ENCODE measurements at regions not wholly inside any gene's neighbourhood (a gene's known extent, or its start where the extent isn't known, plus 50 kb on each side); places are given as distances from the start of the nearest gene placed in this dataset.
"Not testable (repeated sequence)": the region's sequence is repeated elsewhere in the genome, so short reads cannot be mapped to it uniquely, and the experiment has no call there.

DNA sequence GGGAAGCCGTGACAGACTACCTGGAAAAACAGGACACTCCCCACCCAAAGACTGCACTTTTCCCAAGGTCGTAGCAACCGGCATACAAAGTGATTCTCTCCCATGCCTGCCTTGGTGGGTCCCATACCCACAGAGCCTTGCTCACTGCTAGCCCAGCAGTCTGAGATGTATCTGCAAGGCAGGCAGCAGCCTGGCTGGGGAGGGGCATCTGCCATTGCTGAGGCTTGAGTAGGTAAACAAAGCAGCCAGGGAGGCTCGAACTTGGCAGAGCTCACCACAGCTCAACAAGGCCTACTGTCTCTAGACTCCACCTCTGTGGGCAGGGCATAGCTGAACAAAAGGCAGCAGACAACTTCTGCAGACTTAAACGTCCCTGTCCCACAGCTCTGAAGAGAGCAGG is 144.4 kb upstream of the FSHR start:
- not testable (repeated sequence) for DNase-seq

- no peak for DNase-seq
Observed at GRCh38 chr2:49298230-49298629, 143.9 kb upstream of the FSHR start.

GRCh38 chr2:49296107-49296867 is 142.0 kb upstream of the FSHR start:
- DNase-seq = no peak

GRCh38 chr2:49294225-49294624 is 139.9 kb upstream of the FSHR start:
- DNase-seq = no peak

GRCh38 chr2:49291619-49292018 is 137.3 kb upstream of the FSHR start:
- DNase-seq = no peak

GRCh38 chr2:49289711-49290110 is 135.4 kb upstream of the FSHR start:
- DNase-seq = no peak

- no peak for DNase-seq
Observed at GRCh38 chr2:49288902-49289700, 134.8 kb upstream of the FSHR start.

DNA sequence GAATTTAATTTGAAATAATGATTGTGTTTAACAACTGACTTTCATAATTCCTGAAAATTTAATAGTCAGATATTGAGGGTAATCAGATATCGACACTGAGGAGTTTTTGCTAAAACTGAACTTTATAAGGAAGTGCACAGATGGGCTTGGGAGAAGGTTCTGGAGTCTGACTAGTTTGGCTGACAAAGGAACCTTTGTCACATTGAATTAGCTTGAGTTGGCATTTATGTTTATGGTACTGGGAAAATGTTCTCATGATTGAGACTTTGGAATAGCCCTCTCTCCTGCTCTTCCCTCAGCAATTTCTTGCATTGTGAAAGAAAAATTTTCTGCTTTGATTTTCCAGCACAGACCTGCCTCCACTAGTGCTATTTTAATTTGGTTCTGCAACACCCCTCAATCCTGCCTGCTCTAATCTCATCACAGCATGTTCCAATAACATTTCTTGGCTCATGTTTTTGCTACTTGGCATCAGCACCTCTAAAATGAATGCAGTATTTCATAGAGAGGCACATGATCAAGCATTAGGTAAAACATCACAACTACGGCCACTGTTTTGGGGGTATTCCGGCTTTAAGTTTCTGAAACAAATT is 133.9 kb upstream of the FSHR start:
- DNase-seq = no peak

GRCh38 chr2:49286726-49287125 is 132.4 kb upstream of the FSHR start:
- DNase-seq = no peak

- DNase-seq = peak in 1 of 3 experiments; percentile 51
Observed at GRCh38 chr2:49286045-49286444, 131.7 kb upstream of the FSHR start.

DNA sequence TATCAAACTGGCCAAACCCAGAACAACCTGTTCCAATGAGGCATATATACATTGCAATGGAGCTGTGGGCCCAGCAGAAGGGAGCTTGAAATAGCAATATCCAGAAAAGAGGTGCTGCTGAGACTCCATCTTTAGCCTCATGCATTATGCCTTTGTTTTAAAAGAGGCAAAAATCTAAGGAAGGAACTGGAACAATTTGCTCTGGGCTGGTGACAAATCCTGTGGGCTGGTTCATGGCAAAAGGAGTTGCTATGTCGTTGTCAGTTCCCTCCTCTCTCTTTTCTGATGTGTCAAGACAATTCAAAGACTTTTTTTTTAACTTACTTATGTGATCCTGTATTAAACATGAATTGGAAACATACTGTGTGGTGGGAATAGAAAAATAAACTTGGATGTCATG is 124.2 kb upstream of the FSHR start:
- DNase-seq = no peak

GRCh38 chr2:49278141-49278540 is 123.8 kb upstream of the FSHR start:
- no peak for DNase-seq

- no peak for DNase-seq
Observed at GRCh38 chr2:49271060-49271606, 116.8 kb upstream of the FSHR start.

DNA sequence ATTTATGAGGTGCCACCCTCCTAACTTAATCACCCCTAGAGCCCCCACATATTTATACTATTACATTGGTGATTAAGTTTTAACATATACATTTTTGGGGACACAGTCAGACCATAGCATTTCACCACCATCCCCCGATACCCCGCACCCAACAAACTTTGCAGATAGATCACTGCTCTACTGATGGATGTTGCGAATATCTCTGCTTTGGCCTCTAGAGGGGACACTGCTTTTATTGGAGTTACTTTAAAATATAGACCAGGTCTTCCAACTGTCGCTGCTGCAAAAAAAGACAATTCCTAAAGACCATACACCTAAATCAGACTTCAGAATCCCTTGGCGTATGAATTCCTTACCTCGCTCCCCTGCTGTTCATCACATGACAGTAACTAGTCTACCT is 115.8 kb upstream of the FSHR start:
- no peak for DNase-seq

- no peak for DNase-seq
Observed at GRCh38 chr2:49265471-49265870, 111.2 kb upstream of the FSHR start.

- DNase-seq = peak; percentile 64 to 87 (median 69)
Observed at GRCh38 chr2:49262801-49263560, 108.7 kb upstream of the FSHR start.

DNA sequence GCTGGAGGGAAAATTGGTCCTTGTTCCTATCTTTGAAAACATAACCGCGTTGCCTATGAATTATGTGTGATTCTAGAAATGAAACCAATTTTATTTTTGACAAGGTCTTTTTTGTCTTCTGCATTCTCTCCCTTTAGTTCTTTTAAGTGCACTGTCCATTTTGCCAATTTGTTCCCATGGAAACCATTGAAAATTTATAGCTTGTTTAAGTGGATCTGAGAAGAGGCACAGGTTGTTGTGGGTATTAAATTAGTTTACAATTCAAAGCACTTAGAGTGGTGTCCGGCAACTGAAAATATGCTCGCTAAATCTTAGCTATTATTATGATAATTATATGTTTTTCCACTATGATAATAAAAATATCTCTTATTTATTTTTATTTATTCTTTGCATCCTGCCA is 107.5 kb upstream of the FSHR start:
- DNase-seq = peak; percentile 71 to 97 (median 89)

- peak in 1 of 3 experiments; percentile 43 for DNase-seq
Observed at GRCh38 chr2:49260979-49261538, 106.7 kb upstream of the FSHR start.

- DNase-seq = no peak
Observed at GRCh38 chr2:49259926-49260325, 105.6 kb upstream of the FSHR start.

DNA sequence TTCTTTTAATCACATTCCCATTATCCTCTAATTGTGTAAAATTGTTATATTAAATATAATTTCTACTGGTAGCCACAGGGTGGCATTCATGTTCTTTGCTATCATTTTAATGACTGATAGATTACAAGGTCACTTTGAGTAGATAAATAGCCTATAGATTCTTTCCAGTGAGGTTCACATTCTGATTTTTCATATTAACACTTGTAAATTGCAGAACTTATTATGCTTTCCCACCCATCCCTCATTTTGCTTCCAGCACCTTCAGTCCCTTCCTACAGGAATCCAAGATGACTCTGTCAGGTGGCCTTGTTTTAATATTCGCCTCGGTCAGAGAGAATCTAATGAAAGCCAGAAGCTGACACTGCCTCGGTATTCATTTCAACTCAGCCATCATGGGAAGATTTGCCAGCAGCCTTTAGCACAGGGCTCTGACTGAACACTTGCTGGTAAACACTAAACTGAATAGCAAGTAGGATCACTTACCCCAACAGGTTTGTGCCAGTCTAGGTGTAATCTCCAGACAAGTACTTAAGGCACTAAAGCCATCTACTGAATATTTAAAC is 101.2 kb upstream of the FSHR start:
- peak; percentile 50 to 84 (median 81) for DNase-seq

DNA sequence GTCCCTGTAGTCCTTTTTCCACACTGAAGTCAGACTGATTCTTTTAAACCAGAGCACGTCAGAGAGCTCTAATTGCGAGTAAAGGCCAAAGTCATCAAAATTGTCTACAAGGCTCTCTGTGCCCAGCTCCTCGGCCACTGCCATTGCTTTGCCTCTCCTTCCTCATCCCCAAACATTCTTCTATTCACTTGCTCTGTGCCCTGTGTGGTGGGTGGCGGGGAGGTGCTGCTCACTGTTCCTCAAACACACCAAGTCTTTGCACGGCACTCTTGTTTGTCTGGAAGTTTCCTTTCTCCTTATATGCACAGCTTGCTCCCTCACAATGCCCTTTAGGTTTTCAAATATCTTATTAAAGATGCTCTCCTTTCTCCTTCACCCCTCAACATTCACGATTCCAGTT is 100.1 kb upstream of the FSHR start:
- DNase-seq = no peak

DNA sequence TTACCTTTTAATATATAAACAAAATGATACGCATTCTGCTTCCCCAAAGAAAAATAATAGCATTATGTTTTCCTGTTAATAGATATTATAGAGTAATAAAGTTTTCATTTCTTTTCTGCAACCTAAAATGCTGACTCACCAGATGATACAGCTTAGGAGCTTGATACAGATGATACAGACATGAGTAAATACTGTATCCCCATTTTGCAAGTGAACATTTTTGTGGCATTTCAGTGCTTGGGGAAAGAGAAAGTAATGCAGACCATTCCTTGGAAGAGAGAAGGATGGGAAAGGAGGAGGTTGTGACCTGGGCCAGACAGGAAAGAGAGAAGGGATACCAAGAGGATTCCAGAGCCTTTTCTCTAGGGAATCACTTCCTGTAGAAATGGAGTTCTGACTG is 97.5 kb upstream of the FSHR start:
- DNase-seq = no peak
